ENCODE measurements at regions not wholly inside any gene's neighbourhood (a gene's known extent, or its start where the extent isn't known, plus 50 kb on each side); places are given as distances from the start of the nearest gene placed in this dataset.

DNA sequence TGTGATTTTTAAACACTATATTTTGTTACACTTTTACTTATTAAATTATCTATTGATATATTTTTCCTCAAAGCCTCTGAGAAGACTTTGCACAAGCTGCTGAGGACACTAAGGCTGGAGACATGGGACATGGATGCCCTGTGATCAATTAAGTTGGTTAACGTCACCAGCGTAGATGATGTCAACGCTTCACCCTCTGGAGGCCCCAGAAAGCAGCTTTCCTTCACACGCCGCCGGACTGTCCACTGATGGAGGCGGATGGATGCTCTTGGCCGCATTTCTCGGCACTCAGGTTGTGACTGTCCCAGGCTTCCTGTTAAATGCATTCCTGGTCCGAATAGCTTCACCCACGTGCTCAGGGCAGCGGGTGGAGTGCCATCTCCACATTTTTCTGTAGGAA lies 247.5 kb downstream of the VAPA start:
- TF ChIP-seq RAD21 (conservative IDR thresholded peaks at IDR 0.05) (no peak), REST (IDR thresholded peaks at IDR 0.05; ENCODE audit: borderline replicate concordance) (no peak), POLR2AphosphoS5 (IDR thresholded peaks at IDR 0.05) (no peak), EZH2 (IDR thresholded peaks at IDR 0.05; ENCODE audit: borderline replicate concordance, insufficient read depth, low read length, poor library complexity, severe bottlenecking) (no peak), TAF1 (IDR thresholded peaks at IDR 0.05; ENCODE audit: low read depth) (no peak), EP300 (conservative IDR thresholded peaks at IDR 0.05; ENCODE audit: poor library complexity, severe bottlenecking) (no peak), SMC3 (conservative IDR thresholded peaks at IDR 0.05; ENCODE audit: poor library complexity) (no peak)
- TF ChIP-seq, protein P1, sequence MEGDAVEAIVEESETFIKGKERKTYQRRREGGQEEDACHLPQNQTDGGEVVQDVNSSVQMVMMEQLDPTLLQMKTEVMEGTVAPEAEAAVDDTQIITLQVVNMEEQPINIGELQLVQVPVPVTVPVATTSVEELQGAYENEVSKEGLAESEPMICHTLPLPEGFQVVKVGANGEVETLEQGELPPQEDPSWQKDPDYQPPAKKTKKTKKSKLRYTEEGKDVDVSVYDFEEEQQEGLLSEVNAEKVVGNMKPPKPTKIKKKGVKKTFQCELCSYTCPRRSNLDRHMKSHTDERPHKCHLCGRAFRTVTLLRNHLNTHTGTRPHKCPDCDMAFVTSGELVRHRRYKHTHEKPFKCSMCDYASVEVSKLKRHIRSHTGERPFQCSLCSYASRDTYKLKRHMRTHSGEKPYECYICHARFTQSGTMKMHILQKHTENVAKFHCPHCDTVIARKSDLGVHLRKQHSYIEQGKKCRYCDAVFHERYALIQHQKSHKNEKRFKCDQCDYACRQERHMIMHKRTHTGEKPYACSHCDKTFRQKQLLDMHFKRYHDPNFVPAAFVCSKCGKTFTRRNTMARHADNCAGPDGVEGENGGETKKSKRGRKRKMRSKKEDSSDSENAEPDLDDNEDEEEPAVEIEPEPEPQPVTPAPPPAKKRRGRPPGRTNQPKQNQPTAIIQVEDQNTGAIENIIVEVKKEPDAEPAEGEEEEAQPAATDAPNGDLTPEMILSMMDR (IDR thresholded peaks at IDR 0.05; ENCODE audit: poor library complexity, severe bottlenecking) = no peak
